HEK293 (cell line): ENCODE measurements at regions not wholly inside any gene's neighbourhood (a gene's known extent, or its start where the extent isn't known, plus 50 kb on each side); places are given as distances from the start of the nearest gene placed in this dataset.
"Not testable (repeated sequence)": the region's sequence is repeated elsewhere in the genome, so short reads cannot be mapped to it uniquely, and the experiment has no call there.

Experiments used
- CTCF ChIA-PET: fragments of 350-600 bp; formaldehyde crosslinking; extraction: SDS; loops from one replicate; lab custom pipeline; 2021; ENCODE audit warnings: antibody characterized with exemption; lab: Yijun Ruan, JAX
- POLR2A ChIA-PET: fragments of 300-600 bp; formaldehyde crosslinking; extraction: SDS; loops from one replicate; lab custom pipeline; 2020; ENCODE audit warnings: antibody characterized with exemption, inconsistent platforms; lab: Yijun Ruan, JAX
- H3K27ac ChIP-seq: fragments of 200-500 bp; sonication (Bioruptor generic); 2 replicates; pipeline ENCODE4 v1.5.1; 2014; ENCODE audit warnings: low read depth, low read length, control low read depth, inconsistent platforms; ENCODE audit errors: extremely low read depth
- H3K36me3 ChIP-seq, 2 experiments: fragments of 200-500 bp in 1 of 2; sonication (Bioruptor generic) in 1 of 2; 1 replicate in 1 of 2; 2 replicates in 1 of 2; pipeline ENCODE4 v1.5.1; 2014 to 2017; ENCODE audit warnings: inconsistent platforms in 2 of 2, low read length in 2 of 2; ENCODE audit not compliant: control insufficient read depth in 2 of 2, insufficient read depth in 1 of 2
- H3K4me1 ChIP-seq: fragments of 200-500 bp; sonication (Bioruptor generic); 2 replicates; pipeline ENCODE4 v1.5.1; 2014; ENCODE audit warnings: mild to moderate bottlenecking, low read length, inconsistent platforms; ENCODE audit not compliant: control insufficient read depth, insufficient read depth
- H3K4me3 ChIP-seq: 2 replicates; pipeline ENCODE4 v1.5.1; 2011; ENCODE audit warnings: low read depth, mild to moderate bottlenecking, control low read depth, low read length, moderate library complexity
- H3K9me3 ChIP-seq: fragments of 200-500 bp; sonication (Bioruptor generic); 2 replicates; pipeline ENCODE4 v1.5.1; 2014; ENCODE audit warnings: low read depth, low read length, inconsistent platforms; ENCODE audit not compliant: control insufficient read depth, insufficient read depth
- HOXC10 ChIP-seq: sonication (generic); formaldehyde crosslinking; IDR thresholded peaks from 2 replicates; pipeline ENCODE4 v1.8.1; 2023; ENCODE audit warnings: mild to moderate bottlenecking, missing genetic modification reagents
- KLF1 ChIP-seq: fragments of 450-650 bp; formaldehyde crosslinking; IDR thresholded peaks from 2 replicates; pipeline ENCODE4 v1.5.1; 2016; ENCODE audit warnings: missing biosample characterization, missing genetic modification characterization
- SP3 ChIP-seq: fragments of 450-650 bp; formaldehyde crosslinking; IDR thresholded peaks from 2 replicates; pipeline ENCODE4 v1.5.1; 2016; ENCODE audit warnings: missing biosample characterization, missing genetic modification characterization
- ZBTB8A ChIP-seq: fragments of 450-650 bp; formaldehyde crosslinking; IDR thresholded peaks from 2 replicates; pipeline ENCODE4 v1.5.1; 2016; ENCODE audit warnings: missing biosample characterization, missing genetic modification characterization
- ZFP37 ChIP-seq: fragments of 450-650 bp; formaldehyde crosslinking; IDR thresholded peaks from 2 replicates; pipeline ENCODE4 v1.5.1; 2016; ENCODE audit warnings: missing biosample characterization, missing genetic modification characterization
- ZNF366 ChIP-seq: fragments of 450-650 bp; formaldehyde crosslinking; conservative IDR thresholded peaks from 2 replicates; pipeline ENCODE4 v1.5.1; 2016; ENCODE audit warnings: missing biosample characterization, missing genetic modification characterization
- ZNF704 ChIP-seq: fragments of 450-650 bp; formaldehyde crosslinking; IDR thresholded peaks from 2 replicates; pipeline ENCODE4 v1.5.1; 2016; ENCODE audit warnings: missing biosample characterization, missing genetic modification characterization
- TF ChIP-seq, protein P1 (sequence below): sonication (generic); formaldehyde crosslinking; IDR thresholded peaks from 2 replicates; pipeline ENCODE4 v1.8.1; 2022; ENCODE audit warnings: mild to moderate bottlenecking, moderate library complexity, missing genetic modification reagents
- TF ChIP-seq, protein P2 (sequence below): fragments of 450-650 bp; formaldehyde crosslinking; IDR thresholded peaks from 2 replicates; pipeline ENCODE4 v1.5.1; 2016; ENCODE audit warnings: missing biosample characterization, missing genetic modification characterization, low read depth
- TF ChIP-seq, protein P3 (sequence below): fragments of 450-650 bp; formaldehyde crosslinking; IDR thresholded peaks from 2 replicates; pipeline ENCODE4 v1.5.1; 2016; ENCODE audit warnings: missing biosample characterization, missing genetic modification characterization

DNA sequence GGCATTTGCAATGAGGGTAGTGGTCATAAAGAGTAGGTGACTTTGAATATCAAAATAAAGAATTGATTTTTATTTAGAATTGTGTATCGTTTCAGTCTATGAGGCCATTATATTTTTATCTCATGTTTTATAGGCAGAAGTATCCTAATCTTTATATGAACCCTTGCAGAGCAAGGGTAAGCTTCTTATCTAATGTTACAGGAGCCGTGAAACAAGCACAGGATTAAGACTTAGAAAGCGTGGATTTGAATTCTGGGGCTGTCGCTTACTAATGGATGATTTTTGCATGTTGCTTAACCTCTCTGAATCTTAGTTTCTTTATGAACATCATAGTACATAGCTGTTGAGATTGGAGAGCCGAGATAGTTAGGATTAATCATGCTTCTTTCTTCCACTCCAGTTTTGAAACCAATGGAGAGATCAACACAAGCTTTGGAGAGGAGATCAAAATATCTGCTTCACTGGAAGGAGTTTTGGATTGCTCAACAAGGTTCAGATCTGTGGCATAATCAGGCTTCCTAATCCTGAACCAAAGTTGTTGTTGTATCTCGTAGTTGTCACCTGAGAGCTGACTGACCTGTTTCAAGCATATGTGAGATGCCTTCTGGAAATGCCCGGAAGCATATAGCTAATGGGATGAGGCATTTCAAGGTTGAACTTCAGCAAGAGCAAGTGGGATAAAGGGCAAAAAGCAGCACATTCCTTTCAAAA lies 166.9 kb upstream of the GK2 start:
- H3K27ac ChIP-seq, result no peak overlapping the region
- no peak for TF ChIP-seq ZFP37 (tag by site-specific recombination)
- TF ChIP-seq SP3, result no peak
- no peak for TF ChIP-seq HOXC10 (CRISPR knock-in tag)
- TF ChIP-seq ZNF704, result no peak
- TF ChIP-seq ZBTB8A (tag by site-specific recombination), result no peak
- TF ChIP-seq, protein P1, sequence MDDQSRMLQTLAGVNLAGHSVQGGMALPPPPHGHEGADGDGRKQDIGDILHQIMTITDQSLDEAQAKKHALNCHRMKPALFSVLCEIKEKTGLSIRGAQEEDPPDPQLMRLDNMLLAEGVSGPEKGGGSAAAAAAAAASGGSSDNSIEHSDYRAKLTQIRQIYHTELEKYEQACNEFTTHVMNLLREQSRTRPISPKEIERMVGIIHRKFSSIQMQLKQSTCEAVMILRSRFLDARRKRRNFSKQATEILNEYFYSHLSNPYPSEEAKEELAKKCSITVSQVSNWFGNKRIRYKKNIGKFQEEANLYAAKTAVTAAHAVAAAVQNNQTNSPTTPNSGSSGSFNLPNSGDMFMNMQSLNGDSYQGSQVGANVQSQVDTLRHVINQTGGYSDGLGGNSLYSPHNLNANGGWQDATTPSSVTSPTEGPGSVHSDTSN, result no peak
- ChIA-PET CTCF (interaction anchor here (0.8 to 0.9 kb wide), 2 partner anchors 333 to 620 kb away, joined by 3 read pairs; no protein-coding TSS in a partner anchor), POLR2A (no interaction called here)
- H3K9me3 ChIP-seq, result no peaks in the 10 kb centered on the region
- H3K4me3 ChIP-seq, result no peak overlapping the region
- H3K4me1 ChIP-seq, result no peaks in the 10 kb centered on the region
- no peaks in the 10 kb centered on the region for H3K36me3 ChIP-seq

DNA sequence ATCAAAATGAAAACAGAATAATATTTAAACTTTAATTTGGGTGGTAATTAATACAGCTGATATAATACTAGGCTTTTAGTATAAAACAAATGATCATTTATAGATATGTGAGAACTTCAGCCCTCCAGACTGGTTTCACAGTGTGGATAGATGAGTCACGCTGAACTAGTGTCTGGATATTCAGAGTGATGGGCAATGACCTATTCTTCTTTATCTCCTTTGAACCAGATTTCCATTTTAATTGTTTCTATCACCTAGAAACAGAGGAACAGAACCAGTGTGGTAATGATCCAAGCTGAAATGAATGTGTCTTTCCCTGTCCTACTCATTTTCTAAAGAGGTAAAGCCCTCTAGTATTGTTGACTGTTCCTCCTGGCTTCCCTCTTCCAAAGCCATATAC lies 155.2 kb upstream of the GK2 start:
- no peak for TF ChIP-seq ZNF366
- TF ChIP-seq, protein P2, sequence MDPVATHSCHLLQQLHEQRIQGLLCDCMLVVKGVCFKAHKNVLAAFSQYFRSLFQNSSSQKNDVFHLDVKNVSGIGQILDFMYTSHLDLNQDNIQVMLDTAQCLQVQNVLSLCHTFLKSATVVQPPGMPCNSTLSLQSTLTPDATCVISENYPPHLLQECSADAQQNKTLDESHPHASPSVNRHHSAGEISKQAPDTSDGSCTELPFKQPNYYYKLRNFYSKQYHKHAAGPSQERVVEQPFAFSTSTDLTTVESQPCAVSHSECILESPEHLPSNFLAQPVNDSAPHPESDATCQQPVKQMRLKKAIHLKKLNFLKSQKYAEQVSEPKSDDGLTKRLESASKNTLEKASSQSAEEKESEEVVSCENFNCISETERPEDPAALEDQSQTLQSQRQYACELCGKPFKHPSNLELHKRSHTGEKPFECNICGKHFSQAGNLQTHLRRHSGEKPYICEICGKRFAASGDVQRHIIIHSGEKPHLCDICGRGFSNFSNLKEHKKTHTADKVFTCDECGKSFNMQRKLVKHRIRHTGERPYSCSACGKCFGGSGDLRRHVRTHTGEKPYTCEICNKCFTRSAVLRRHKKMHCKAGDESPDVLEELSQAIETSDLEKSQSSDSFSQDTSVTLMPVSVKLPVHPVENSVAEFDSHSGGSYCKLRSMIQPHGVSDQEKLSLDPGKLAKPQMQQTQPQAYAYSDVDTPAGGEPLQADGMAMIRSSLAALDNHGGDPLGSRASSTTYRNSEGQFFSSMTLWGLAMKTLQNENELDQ (tag by site-specific recombination), result no peak
- TF ChIP-seq, protein P3, sequence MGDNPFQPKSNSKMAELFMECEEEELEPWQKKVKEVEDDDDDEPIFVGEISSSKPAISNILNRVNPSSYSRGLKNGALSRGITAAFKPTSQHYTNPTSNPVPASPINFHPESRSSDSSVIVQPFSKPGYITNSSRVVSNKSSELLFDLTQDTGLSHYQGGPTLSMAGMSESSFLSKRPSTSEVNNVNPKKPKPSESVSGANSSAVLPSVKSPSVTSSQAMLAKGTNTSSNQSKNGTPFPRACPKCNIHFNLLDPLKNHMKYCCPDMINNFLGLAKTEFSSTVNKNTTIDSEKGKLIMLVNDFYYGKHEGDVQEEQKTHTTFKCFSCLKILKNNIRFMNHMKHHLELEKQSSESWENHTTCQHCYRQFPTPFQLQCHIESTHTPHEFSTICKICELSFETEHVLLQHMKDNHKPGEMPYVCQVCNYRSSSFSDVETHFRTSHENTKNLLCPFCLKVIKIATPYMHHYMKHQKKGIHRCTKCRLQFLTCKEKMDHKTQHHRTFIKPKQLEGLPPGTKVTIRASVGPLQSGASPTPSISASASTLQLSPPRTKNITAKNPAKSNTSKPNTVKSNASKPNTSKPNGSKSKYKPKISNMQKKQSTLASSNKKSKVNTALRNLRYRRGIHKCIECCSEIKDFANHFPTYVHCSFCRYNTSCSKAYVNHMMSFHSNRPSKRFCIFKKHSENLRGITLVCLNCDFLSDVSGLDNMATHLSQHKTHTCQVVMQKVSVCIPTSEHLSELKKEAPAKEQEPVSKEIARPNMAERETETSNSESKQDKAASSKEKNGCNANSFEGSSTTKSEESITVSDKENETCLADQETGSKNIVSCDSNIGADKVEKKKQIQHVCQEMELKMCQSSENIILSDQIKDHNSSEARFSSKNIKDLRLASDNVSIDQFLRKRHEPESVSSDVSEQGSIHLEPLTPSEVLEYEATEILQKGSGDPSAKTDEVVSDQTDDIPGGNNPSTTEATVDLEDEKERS (tag by site-specific recombination), result no peak
- TF ChIP-seq, all 188 proteins: peak for 0
- Histone ChIP-seq H3K9me3 (no peaks in the 10 kb centered on the region), H3K36me3 (no peaks in the 10 kb centered on the region), H3K4me3 (no peak overlapping the region), H3K27ac (no peak overlapping the region), H3K4me1 (no peaks in the 10 kb centered on the region)
- POLR2A ChIA-PET, result no interaction called here
- CTCF ChIA-PET, result interaction anchor here (0.7 kb wide), 1 partner anchor 13 kb away, joined by 3 read pairs; no protein-coding TSS in a partner anchor

DNA sequence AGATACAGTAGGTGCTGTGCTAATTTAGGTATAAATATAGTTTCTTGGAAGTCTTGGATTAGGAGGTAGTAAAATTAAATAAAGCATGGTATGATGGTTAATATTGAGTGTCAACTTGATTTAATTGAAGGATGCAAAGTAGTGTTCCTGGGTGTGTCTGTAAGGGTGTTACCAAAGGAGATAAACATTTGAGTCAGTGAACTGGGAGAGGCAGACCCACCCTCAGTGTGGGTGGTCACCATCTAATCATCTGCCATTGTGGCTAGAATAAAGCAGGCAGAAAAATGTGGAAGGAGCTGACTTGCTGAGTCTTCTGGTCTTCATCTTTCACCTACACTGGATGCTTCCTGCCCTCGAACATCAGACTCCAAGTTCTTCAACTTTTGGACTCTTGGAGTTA lies 153.7 kb upstream of the GK2 start:
- CTCF ChIA-PET, result no interaction called here
- Histone ChIP-seq H3K27ac (no peak overlapping the region), H3K9me3 (no peaks in the 10 kb centered on the region), H3K4me3 (no peak overlapping the region), H3K36me3 (no peaks in the 10 kb centered on the region), H3K4me1 (no peaks in the 10 kb centered on the region)
- peak; percentile 57; the same call in 1 of the 2 replicates for TF ChIP-seq KLF1 (tag by site-specific recombination)
- TF ChIP-seq SP3, result no peak
- POLR2A ChIA-PET, result no interaction called here

DNA sequence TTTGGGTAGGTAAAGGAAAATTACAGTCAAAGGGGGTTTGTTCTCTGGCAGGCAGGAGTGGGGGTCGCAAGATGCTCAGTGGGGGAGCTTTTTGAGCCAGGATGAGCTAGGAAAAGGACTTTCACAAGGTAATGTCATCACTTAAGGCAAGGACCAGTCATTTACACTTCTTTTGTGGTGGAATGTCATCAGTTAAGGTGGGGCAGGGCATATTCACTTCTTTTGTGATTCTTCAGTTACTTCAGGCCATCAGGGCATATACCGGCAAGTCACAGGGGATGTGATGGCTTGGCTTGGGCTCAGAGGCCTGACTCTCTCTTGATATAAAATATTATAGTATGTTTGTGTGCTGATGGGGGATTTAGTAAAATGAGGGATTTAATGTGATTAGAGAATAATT lies 151.4 kb upstream of the GK2 start:
- H3K27ac ChIP-seq, H3K4me3 ChIP-seq, H3K4me1 ChIP-seq, H3K9me3 ChIP-seq, POLR2A ChIA-PET, H3K36me3 ChIP-seq, CTCF ChIA-PET: not testable (repeated sequence)
